GM13976 (cell line): ENCODE measurements at regions not wholly inside any gene's neighbourhood (a gene's known extent, or its start where the extent isn't known, plus 50 kb on each side); places are given as distances from the start of the nearest gene placed in this dataset.

Experiments
- DNase-seq: peaks from one replicate; pipeline ENCODE4 v3.0.0; 2012; ENCODE audit warnings: low spot score
- in situ Hi-C: fragments of 300-500 bp; cut with MboI; formaldehyde crosslinking; loops from one replicate; pipeline ENCODE4 v1.12.0; 2022; ENCODE audit warnings: low sequenced_read_pairs, mixed read lengths, inconsistent platforms; ENCODE audit not compliant: unreplicated experiment
- TF ChIP-seq, protein P1 (sequence below): IDR thresholded peaks from 2 replicates; pipeline ENCODE4 v1.5.1; 2012; ENCODE audit warnings: borderline replicate concordance, mild to moderate bottlenecking; ENCODE audit not compliant: insufficient read depth; ENCODE audit errors: extremely low read depth, missing control alignments, control extremely low read depth

DNA sequence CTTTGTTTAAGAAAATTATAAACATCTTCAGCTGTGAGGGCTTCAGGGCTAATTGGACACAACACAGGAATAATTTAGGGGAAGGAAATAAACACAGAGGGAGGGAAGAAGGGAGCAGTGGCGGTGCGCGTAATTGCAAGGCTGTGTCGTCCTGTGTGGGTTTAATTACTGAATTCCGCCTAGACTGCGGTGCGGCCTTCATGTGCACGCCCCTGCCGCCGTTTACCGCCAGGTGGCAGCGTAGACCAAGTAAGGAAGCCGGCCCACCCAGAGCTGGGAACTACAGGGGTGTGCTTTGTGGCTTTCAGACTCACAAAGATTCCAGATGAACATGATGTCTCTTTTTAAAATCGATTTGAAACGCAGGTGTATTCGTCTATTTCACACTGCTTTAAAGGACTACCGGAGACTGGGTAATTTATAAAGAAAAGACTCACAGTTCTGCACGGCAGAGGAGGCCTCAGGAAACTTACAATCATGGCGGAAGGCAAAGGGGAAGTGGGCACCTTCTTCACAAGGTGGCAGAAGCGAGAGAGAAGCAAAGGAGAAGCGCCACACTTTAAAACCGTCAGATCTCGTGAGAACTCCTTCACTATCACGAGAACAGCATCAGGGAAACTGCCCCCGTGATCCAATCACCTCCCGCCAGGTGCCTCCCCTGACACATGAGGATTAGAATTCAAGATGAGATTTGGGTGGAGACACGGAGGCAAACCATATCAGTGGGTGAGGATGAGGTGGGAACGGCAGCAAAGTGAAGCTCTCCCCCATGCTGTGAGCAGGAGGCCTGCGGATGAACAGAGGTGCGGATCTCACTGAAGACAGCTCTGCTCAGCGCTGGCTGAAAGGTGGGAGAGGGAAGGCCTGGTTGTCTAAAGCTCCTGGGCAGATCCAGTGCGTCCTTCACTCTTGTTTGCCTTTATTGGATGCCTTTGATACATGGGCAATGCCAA lies 222.0 kb upstream of the PDE10A start:
- peak; percentile 76 for DNase-seq
- in situ Hi-C loops = loop anchor here (5.0 kb wide), 1 partner anchor 217 kb away; no protein-coding TSS in a partner anchor
- TF ChIP-seq, protein P1, sequence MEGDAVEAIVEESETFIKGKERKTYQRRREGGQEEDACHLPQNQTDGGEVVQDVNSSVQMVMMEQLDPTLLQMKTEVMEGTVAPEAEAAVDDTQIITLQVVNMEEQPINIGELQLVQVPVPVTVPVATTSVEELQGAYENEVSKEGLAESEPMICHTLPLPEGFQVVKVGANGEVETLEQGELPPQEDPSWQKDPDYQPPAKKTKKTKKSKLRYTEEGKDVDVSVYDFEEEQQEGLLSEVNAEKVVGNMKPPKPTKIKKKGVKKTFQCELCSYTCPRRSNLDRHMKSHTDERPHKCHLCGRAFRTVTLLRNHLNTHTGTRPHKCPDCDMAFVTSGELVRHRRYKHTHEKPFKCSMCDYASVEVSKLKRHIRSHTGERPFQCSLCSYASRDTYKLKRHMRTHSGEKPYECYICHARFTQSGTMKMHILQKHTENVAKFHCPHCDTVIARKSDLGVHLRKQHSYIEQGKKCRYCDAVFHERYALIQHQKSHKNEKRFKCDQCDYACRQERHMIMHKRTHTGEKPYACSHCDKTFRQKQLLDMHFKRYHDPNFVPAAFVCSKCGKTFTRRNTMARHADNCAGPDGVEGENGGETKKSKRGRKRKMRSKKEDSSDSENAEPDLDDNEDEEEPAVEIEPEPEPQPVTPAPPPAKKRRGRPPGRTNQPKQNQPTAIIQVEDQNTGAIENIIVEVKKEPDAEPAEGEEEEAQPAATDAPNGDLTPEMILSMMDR = peak; percentile 74

DNA sequence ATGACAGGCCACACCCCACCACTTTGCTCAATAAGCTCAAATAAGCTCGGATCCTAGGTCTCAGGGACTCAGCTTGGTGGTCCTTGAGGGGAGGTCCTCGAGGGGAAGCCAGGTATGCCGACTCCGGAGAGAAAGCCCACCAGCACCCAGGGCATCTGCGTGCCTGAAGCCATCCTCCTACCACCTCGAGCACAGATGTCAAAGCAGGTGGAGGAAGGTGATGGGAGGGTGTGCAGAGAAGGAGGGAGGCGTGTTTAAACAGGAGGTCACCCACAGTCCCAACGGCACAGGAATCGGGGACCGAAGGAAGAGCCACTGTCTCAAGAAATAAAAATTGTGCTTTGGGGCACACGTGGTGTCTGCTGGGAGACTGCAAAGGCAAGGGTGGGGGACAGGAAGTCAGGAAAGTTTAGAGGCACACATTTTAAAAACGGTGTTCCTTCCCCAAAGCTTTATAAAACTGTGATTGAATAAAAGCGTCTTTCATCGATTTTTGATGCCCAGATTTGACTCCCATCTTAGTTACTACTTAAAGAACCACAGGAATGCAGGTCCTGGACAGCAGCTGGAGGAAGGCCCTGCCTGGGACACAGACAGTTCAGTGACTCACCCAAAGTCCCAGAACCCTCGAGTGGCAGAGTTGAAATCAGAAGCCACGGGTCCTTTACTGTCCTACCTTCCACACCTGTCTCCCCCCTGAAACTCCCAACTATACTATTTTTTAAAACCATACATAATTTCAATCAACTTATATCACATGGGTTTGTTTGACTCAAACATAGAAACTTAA lies 221.0 kb upstream of the PDE10A start:
- in situ Hi-C loops = loop anchor here (5.0 kb wide), 1 partner anchor 218 kb away; no protein-coding TSS in a partner anchor
- TF ChIP-seq, protein P1 = no peak
- no peak for DNase-seq

DNA sequence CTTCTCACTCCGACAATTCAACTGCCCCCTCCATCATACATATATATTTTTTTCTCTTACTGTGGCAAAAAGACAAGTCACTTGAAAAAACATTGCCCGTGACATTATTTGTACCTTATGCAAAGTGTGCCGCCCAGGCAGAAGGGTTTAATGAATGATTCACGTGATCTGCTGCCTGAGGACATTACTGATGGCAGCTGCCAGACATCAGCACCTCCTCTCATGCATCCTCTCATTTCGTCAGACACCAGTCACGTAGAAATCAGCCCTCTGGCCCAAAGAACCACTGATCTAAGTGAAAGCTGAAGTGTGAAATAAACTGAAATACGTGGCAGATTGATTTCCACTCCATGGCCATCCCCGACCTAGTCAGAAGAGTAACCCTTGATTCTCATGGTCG lies 218.8 kb upstream of the PDE10A start:
- TF ChIP-seq, protein P1 = no peak
- in situ Hi-C loops = loop anchor here (5.0 kb wide), 1 partner anchor 220 kb away; no protein-coding TSS in a partner anchor
- no peak for DNase-seq

DNA sequence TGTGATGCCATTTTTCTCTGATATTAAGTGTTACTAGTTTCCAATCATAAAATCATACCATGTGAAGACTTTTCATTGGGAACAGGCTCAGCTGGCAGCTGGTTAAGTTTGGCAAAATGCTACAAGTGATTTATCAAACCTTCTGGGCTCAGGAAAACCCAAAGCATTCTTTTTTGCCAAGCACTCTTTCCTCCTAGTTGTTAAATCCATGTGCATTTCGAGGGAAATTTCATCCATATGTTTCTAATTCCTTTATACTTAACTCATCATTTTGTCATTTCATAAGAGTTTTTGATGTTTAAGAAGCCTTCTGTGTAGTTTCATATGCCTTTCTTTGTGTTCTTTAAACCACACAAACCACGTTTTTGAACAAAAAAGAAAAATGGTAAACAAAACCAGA lies 217.6 kb upstream of the PDE10A start:
- TF ChIP-seq, protein P1 = no peak
- in situ Hi-C loops = loop anchor here (5.0 kb wide), 1 partner anchor 222 kb away; no protein-coding TSS in a partner anchor
- no peak for DNase-seq

DNA sequence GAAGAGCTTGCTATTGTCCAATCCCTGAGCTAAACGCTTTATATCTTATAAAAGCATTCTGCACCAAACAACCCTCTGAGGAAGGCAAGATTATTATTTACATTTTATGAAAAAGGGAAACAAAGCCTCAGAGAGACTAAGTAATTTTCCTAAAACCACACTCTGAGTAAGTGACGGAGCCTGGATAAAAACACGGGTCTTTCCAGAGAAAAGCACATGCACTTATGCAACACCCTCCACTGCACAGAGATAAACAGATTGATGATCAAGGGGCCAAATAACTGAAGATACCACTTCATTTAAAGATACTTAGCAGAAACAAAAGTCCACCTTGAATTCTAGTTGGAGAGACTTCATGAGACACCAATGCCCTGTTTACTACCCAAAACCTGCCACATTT lies 214.7 kb upstream of the PDE10A start:
- DNase-seq = no peak
- TF ChIP-seq, protein P1 = no peak
- in situ Hi-C loops = no loop called here

DNA sequence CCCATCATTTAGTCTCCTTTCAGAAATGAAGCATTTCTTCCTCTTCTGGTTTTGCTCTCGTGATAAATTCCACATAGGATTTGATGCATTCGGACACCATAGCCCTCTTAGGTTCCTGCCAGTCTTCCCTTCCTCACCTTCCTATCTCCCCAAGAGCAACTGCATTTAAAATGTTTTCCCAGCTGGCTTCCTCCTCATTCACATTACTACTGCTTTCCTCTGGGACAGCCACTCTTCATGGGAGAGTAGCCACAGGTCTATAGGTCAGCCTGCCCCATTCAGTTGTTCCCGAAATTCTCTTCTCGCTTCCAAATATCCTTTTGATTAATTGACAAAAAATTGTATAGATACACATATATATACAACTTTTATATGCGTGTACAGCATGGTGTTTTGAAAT lies 214.2 kb upstream of the PDE10A start:
- DNase-seq = no peak
- TF ChIP-seq, protein P1 = no peak
- in situ Hi-C loops = no loop called here
